ENCODE measurements at regions not wholly inside any gene's neighbourhood (a gene's known extent, or its start where the extent isn't known, plus 50 kb on each side); places are given as distances from the start of the nearest gene placed in this dataset.

DNA sequence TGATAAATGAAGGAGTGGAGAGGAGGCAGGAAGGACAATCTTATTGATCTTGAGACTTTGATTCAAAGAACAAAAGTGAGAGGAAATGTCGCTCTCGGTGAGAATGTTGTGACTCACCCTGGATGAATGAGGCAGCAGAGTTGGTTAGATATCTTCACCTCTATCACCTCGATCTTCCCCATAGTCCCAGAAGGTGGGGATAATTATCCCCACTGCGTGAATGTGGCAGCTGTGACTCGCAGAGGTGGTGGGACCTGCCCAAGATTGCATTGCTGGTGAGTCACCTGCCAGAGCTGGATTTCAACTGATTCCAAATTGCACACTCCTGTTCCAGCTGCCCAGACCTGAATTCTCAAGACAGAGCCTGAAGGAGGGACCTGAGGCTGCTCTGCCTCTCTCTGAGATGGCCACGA lies 105.0 kb downstream of the MATN1 start:
- H3K4me1 ChIP-seq (ENCODE audit: control insufficient read depth in 1 of 2, insufficient read depth in 2 of 2, low read length in 2 of 2), result peaks cover 19 to 44% of the 10 kb centered on the region in 2 experiments
- intact Hi-C loops (cut with micrococcal nuclease), result no loop called here
- peak overlapping the region; percentile 42 for H3K9ac ChIP-seq (ENCODE audit: low read length)
- RAD21 ChIA-PET (ENCODE audit: low non-redundant PET in 1 of 2, low total read pairs in 2 of 2, uncharacterized antibody in 2 of 2, unreplicated experiment in 2 of 2), result no interaction called here
- H2AFZ ChIP-seq (ENCODE audit: low read depth, low read length, poor library complexity, severe bottlenecking), result peak overlapping the region; percentile 35
- H3K9me3 ChIP-seq (ENCODE audit: control insufficient read depth in 1 of 2, insufficient read depth in 1 of 2, low read depth in 1 of 2, low read length in 2 of 2), result peaks cover 3 to 4% of the 10 kb centered on the region in 2 experiments; a peak in 1 of 4 replicates
- DNase-seq (ENCODE audit: low read depth, low spot score) (peak; percentile 86), ATAC-seq (peak; percentile 96)
- POLR2A ChIA-PET, result no interaction called here
- H3K4me2 ChIP-seq (ENCODE audit: low read length), result peak overlapping the region; percentile 82
- no peaks in the 10 kb centered on the region for H3K36me3 ChIP-seq (ENCODE audit: control insufficient read depth in 1 of 2, insufficient read depth in 2 of 2, low read length in 2 of 2)
- H3K27me3 ChIP-seq (ENCODE audit: insufficient read depth, low read length), result no peaks in the 10 kb centered on the region
- peak overlapping the region; percentile 48 for H3K27ac ChIP-seq (ENCODE audit: low read depth, low read length)
- H4K20me1 ChIP-seq (ENCODE audit: insufficient read depth), result no peaks in the 10 kb centered on the region
- no TSS peak for BruUV-seq (replicated peaks)
- peak overlapping the region in 1 of 2 experiments; percentile 42; a peak in 2 of 4 replicates for H3K4me3 ChIP-seq (replicated peaks in 1 of 2; ENCODE audit: low read depth in 1 of 2, low read length in 2 of 2)
- H3K79me2 ChIP-seq (ENCODE audit: insufficient read depth, low read length), result no peaks in the 10 kb centered on the region
- no peaks in the 10 kb centered on the region for H3K9me2 ChIP-seq (ENCODE audit: insufficient read depth)
- CTCF ChIA-PET, result no interaction called here
- 0 out of 2 replicates have a peak, but pooled peaks have one; percentile 58 for TF ChIP-seq SRF (IDR thresholded peaks at IDR 0.05; ENCODE audit: low read depth)
- TF ChIP-seq, protein P1, sequence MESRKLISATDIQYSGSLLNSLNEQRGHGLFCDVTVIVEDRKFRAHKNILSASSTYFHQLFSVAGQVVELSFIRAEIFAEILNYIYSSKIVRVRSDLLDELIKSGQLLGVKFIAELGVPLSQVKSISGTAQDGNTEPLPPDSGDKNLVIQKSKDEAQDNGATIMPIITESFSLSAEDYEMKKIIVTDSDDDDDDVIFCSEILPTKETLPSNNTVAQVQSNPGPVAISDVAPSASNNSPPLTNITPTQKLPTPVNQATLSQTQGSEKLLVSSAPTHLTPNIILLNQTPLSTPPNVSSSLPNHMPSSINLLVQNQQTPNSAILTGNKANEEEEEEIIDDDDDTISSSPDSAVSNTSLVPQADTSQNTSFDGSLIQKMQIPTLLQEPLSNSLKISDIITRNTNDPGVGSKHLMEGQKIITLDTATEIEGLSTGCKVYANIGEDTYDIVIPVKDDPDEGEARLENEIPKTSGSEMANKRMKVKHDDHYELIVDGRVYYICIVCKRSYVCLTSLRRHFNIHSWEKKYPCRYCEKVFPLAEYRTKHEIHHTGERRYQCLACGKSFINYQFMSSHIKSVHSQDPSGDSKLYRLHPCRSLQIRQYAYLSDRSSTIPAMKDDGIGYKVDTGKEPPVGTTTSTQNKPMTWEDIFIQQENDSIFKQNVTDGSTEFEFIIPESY (IDR thresholded peaks at IDR 0.05; ENCODE audit: extremely low read depth, insufficient replicate concordance, low read length), result no peak
- peak; percentile 85 for TF ChIP-seq JUND (IDR thresholded peaks at IDR 0.05)
- TF ChIP-seq ELF1 (IDR thresholded peaks at IDR 0.05; ENCODE audit: borderline replicate concordance, low read depth), result no peak
- no peak for TF ChIP-seq YY1 (IDR thresholded peaks at IDR 0.05; ENCODE audit: extremely low read depth, insufficient replicate concordance, low read depth, low read length)
- peak; percentile 35; the same call in 1 of the 2 replicates for TF ChIP-seq POLR2AphosphoS5 (IDR thresholded peaks at IDR 0.05; ENCODE audit: low read depth, low read length)
- peak; percentile 83 for TF ChIP-seq SP1 (IDR thresholded peaks at IDR 0.05; ENCODE audit: low read depth)
- no peak for TF ChIP-seq EGR1 (IDR thresholded peaks at IDR 0.05; ENCODE audit: low read depth)
- TF ChIP-seq POLR2A (IDR thresholded peaks at IDR 0.05; ENCODE audit: borderline replicate concordance, extremely low read depth, insufficient read depth, insufficient read length), result no peak
- TF ChIP-seq, protein P2, sequence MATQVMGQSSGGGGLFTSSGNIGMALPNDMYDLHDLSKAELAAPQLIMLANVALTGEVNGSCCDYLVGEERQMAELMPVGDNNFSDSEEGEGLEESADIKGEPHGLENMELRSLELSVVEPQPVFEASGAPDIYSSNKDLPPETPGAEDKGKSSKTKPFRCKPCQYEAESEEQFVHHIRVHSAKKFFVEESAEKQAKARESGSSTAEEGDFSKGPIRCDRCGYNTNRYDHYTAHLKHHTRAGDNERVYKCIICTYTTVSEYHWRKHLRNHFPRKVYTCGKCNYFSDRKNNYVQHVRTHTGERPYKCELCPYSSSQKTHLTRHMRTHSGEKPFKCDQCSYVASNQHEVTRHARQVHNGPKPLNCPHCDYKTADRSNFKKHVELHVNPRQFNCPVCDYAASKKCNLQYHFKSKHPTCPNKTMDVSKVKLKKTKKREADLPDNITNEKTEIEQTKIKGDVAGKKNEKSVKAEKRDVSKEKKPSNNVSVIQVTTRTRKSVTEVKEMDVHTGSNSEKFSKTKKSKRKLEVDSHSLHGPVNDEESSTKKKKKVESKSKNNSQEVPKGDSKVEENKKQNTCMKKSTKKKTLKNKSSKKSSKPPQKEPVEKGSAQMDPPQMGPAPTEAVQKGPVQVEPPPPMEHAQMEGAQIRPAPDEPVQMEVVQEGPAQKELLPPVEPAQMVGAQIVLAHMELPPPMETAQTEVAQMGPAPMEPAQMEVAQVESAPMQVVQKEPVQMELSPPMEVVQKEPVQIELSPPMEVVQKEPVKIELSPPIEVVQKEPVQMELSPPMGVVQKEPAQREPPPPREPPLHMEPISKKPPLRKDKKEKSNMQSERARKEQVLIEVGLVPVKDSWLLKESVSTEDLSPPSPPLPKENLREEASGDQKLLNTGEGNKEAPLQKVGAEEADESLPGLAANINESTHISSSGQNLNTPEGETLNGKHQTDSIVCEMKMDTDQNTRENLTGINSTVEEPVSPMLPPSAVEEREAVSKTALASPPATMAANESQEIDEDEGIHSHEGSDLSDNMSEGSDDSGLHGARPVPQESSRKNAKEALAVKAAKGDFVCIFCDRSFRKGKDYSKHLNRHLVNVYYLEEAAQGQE (IDR thresholded peaks at IDR 0.05; ENCODE audit: low read depth), result no peak
- peak; percentile 38 for TF ChIP-seq RAD21 (IDR thresholded peaks at IDR 0.05; ENCODE audit: low read depth)
- TF ChIP-seq TCF7L2 (IDR thresholded peaks at IDR 0.05; ENCODE audit: borderline replicate concordance, extremely low read depth, insufficient read depth, insufficient read length), result peak; percentile 79
- TF ChIP-seq ZFX (IDR thresholded peaks at IDR 0.05), result no peak
- no peak for TF ChIP-seq EZH2 (IDR thresholded peaks at IDR 0.05)
- peak; percentile 83 for TF ChIP-seq CBX3 (IDR thresholded peaks at IDR 0.05; ENCODE audit: low read depth)
- TF ChIP-seq, protein P3, sequence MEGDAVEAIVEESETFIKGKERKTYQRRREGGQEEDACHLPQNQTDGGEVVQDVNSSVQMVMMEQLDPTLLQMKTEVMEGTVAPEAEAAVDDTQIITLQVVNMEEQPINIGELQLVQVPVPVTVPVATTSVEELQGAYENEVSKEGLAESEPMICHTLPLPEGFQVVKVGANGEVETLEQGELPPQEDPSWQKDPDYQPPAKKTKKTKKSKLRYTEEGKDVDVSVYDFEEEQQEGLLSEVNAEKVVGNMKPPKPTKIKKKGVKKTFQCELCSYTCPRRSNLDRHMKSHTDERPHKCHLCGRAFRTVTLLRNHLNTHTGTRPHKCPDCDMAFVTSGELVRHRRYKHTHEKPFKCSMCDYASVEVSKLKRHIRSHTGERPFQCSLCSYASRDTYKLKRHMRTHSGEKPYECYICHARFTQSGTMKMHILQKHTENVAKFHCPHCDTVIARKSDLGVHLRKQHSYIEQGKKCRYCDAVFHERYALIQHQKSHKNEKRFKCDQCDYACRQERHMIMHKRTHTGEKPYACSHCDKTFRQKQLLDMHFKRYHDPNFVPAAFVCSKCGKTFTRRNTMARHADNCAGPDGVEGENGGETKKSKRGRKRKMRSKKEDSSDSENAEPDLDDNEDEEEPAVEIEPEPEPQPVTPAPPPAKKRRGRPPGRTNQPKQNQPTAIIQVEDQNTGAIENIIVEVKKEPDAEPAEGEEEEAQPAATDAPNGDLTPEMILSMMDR (IDR thresholded peaks at IDR 0.05 in 2 of 3, conservative IDR thresholded peaks at IDR 0.05 in 1 of 3; ENCODE audit: borderline replicate concordance in 1 of 3, insufficient read depth in 1 of 3, low read depth in 2 of 3, low read length in 2 of 3), result no peak
- no peak for TF ChIP-seq EZH2phosphoT487 (IDR thresholded peaks at IDR 0.05; ENCODE audit: borderline replicate concordance)
- TF ChIP-seq, protein P4, sequence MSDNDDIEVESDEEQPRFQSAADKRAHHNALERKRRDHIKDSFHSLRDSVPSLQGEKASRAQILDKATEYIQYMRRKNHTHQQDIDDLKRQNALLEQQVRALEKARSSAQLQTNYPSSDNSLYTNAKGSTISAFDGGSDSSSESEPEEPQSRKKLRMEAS (IDR thresholded peaks at IDR 0.05), result peak; percentile 57; the same call in 1 of the 2 replicates
- peak; percentile 57; the same call in 1 of the 2 replicates for TF ChIP-seq SIN3A (IDR thresholded peaks at IDR 0.05; ENCODE audit: low read depth)
- TF ChIP-seq CEBPB (IDR thresholded peaks at IDR 0.05; ENCODE audit: low read depth), result peak; percentile 54
- TF ChIP-seq FOSL1 (IDR thresholded peaks at IDR 0.05; ENCODE audit: low read depth), result peak; percentile 84; the same call in 1 of the 2 replicates
- TF ChIP-seq, protein P5, sequence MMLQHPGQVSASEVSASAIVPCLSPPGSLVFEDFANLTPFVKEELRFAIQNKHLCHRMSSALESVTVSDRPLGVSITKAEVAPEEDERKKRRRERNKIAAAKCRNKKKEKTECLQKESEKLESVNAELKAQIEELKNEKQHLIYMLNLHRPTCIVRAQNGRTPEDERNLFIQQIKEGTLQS (IDR thresholded peaks at IDR 0.05), result no peak

All from HCT116 (cell line).